GM18907 (cell line): ENCODE measurements at regions not wholly inside any gene's neighbourhood (a gene's known extent, or its start where the extent isn't known, plus 50 kb on each side); places are given as distances from the start of the nearest gene placed in this dataset.
A peak's percentile ranks its signal among the peaks of the same experiment; 100 is the strongest.
"Not testable (repeated sequence)": the region's sequence is repeated elsewhere in the genome, so short reads cannot be mapped to it uniquely, and the experiment has no call there.

Experiments used
- ATAC-seq: cut with Tn5 transposase; IDR thresholded peaks from one replicate; pipeline ENCODE4 v1.9.1; 2021; ENCODE audit warnings: mild to moderate bottlenecking, moderate library complexity; ENCODE audit not compliant: unreplicated experiment

DNA sequence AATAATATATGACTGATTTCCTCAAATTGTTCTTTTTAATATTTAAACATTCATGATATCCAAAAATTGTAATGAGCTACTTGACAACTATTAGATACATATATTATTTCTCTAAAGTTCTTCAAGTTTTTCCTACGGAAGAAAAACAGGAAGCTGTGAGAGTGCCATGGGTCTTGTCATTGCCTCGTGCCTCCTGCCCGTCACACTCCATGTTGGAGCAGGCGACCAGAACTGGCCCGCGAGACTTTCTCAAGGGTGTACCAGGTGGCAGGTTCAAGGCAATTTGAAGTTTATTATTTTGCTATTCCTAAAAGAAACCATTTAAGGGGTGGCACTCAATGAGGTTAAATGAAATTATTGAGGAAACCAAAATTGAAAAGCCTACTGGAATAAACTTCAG, 337.2 kb downstream of the HACE1 start:
- ATAC-seq: no peak

DNA sequence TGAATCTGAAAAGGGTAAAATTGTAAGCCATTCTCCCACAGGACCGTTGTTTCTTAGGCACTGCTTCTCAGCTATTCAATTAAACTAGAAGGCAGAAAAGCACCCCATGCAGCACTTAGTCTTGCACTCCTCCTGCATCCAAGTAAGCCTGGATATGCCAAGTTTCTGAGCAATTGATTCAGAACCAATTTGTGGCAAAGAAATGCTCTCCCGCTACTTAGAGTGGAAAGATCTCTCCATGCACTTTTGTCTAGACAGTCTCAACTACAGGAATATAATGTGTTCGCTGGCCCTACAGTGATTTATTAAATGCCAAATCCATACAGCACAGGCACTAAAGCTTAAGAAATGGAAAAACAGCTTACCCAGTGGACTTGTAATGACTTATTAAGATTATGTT, 338.5 kb downstream of the HACE1 start:
- ATAC-seq: no peak

DNA sequence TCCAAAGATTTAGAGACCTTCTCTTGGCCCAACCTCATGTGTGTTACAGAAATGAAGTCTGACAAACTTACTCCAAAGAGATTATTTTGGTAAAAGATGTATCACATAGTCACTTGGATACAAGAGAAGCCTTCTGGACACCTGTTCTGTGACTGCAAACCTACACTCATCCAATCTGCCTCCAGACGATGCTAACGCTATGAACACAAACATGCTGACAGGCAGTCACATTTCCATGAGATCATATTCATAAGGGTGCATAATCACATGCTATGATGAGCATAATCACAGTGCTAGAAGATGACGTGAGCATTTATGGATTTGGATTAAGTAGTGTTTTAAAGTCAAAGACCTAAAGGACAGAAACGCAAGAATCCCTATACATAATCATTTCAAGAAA, 340.2 kb downstream of the HACE1 start:
- no peak for ATAC-seq

DNA sequence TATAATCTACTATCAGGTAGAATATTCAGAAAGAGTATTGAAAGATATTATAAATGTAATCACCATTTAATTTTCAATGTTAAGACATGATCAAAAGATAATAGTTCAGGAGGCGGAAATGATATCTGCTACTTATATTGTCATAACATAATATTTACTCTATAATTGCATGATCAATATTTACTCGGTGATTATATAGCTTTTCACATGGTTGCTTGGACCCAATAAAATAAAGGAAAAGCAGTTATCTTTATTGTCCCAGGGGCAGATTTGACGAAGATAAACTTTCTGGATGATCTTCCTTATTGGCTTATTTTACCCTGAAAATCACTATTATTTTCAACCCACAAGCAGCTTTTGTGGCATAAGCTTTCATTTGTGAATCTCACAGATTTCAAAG, 350.4 kb downstream of the HACE1 start:
- no peak for ATAC-seq

DNA sequence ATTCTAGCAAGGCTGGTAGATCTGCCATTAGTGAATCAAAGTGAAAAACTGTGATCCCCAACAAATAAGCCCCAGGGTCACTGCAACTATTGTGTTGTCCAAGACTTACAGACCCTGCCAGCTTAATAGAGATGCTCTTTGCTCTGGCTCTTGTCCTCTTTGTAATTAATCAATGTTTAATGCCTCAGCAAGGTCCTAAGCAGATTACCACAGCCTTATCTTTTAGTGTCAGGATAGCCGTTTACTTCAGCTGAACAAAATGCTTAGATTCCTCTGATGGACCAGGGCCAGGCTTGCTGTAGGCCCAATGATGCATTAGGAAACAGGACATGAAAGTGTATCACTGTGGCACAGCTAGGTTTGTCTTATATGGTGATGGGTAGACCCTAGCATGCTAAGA, 353.3 kb downstream of the HACE1 start:
- ATAC-seq: no peak

DNA sequence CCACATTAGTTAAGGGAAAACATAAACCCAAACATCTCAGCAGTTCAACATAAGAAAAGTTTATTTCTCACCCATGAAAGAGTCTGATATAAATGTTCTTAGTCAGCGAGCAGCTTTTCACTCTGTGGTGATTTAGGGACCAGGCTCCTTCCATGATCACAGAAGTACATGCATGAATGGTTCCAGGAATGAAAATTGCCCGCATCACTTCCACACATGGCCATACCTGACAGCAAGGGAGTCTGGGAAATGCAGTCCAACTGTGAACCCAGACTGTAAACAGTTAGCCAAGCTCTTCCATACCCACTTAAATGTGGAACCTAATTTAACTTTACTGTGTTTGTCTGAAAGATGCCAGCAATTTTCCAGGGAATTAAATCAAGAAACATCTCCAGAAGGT, 353.9 kb downstream of the HACE1 start:
- ATAC-seq: no peak

DNA sequence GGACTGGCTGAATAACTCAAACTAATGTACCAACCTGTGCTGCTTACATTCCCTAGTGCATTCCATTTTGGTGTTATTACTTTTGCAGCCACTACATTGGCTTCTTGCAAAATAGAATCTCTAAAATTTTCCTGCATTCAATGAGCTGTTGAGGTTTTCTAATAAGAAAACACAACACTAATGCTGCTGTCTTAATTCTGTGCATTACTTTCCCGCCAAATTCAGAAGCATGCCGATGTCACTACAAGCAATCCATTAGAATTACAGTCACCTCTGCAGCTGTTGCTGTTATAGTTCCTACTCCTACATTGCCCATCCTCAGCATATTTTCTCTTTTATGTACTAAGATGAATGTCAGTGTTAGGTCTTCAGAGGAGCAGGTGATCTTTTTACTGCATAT, 359.5 kb downstream of the HACE1 start:
- no peak for ATAC-seq

DNA sequence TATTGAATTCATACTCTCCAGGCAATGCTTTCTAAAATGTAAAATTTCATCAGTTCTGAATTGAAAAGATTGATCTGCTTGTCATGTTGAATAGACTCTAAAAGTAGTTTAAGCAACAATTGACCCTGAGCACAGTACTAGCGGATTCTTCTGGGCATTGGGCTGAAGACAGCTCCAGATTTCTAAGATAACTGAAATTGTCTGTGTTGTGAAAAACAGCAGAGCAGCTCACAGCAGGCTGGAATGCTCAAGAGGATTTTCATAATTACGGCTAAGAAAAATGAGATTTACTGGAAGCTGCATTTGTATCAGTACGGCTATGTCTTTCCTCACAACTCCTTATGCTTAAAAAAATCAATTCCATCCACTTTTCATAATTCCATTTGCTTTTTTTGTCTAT, 373.7 kb downstream of the HACE1 start:
- no peak for ATAC-seq

DNA sequence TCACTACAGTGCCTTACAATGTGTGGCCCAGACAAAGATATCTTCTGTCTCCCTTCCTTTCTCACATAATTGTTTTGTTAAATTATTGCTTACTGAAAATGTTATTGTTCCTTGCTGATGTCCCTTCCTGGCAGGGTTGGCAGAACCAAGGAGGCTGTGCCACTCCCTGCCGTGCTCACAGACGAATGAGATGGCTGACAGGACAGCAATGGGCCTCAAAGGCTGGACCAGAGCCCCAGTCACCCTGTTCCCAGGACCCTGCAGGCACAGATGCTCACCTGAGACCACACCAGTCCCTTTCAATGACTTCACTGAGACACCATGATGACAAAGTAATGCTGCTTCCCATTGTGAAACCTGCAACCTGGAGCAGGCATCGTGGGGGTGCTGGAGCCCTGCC, 375.1 kb downstream of the HACE1 start:
- ATAC-seq: no peak

DNA sequence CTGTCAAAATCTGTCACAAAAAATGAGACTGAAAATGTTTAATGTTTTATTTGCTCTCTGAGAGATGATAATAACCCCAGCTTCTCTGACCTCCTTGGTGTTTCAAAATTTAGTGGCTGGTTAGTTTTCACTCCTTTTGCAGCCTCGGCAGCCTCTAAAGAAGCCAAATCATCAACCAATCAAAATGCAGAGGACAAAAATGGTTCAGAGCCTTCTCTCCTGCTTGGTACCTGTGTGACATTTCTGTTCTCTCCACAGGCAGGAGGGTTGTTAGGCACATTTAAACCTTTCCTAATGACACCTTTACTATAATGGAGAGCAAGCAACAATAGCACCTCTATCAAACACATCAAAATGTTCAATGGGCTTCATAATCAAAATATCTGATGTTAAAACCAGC, 375.5 kb downstream of the HACE1 start:
- no peak for ATAC-seq

DNA sequence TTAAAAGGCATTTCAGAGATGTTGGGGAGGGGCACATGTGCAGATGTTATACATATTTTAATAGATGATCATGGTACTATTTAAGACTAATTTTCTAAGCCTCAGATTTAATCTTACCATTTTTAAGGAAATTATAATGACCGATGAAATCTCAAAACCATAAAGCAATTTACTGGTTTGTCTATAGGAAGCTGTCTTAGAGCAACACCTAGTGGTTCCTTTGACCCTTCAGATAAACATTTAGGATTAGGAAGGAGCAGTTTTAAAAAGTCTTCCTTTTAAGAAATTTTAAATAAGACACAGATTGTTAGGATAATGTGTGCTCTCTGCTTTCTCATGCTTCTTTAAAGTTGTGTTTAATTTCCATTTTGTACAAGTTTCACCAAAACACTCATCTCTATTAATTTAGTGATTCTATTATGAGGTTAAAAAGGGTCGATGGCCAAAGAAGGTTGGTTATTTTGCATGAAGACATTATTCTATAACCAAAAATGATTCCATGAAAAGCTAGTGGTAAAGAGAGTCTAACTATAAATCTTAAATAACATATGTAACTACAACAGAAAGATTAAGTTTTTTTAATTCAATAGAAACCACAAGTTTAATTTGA, 376.4 kb downstream of the HACE1 start:
- no peak for ATAC-seq

DNA sequence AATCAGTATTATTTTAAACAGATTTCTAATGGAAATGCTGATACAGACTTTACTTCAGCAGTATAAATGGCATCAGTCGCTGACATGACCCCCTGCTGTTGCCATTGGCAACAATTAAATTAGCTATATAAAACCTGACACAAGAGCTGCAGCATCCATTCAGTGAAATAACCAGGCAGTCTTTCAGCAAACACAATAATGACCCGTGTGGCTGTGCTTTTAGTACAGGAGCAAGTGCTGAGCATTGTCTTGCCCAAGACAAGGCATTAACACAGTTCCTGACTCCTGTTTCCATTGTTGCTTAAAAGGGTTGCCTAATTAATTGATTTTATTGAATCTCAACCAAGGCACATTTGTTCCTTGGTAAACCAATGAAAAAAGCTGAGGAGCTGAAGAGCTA, 382.1 kb downstream of the HACE1 start:
- no peak for ATAC-seq

DNA sequence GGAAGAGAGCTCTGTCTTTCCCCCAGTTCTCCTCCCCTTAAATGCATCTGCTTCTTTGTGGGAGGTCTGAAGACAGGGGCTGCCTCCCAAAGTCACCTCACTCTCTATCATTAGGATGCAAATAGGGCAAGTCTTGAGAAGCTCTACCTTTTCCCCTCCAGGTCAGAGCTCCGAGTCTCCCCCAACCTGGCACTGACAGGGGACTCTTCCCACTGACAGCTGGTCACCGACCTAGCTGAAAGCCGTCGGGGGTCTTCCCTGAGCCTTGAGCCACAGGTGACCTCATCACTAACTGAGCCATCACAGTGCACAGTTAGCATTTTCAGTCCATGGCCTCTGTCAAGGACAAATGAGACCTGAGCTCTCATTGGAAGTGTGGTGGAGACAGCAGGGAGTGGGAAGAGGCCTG, 386.7 kb downstream of the HACE1 start:
- ATAC-seq: no peak

DNA sequence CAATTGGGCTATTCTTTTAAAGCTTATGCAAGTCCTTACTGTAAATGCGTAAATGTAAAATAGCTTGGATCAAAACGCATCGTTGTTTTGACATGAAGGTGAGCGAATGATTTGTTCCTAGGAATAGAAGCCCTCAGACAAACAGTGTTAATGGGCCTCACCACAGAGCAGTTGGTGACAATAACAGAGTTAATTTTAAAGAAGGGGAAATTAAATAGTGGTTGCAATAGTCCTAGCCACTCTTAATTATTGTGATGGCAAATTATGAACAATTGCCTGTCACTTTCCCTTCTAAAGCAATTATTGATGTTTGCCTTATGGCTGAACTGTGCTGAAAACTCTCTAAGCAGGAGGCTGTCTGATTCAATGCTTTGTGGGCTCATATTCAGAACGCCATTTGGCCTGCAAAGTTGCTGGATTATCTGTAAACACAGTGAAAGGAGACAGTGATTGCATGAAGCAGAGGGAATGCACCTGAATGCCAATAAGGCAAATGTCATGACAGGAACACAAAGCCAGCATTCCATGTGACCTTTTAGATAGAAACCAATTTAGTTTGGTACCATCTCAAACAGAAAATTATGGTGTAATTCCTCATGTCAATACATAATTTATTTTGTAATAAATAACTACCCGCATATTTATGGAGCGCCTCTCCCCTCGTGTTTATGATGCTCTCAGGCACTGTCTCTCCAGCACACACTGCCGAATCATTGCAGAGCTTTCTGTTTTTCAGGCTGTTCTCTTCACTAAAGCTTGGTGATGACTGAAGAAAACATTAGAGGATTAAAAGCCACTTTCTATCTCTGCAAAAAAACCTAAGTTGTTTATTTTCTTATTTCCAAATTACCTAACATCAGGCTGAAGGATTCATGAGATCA, 387.5 kb downstream of the HACE1 start:
- no peak for ATAC-seq

DNA sequence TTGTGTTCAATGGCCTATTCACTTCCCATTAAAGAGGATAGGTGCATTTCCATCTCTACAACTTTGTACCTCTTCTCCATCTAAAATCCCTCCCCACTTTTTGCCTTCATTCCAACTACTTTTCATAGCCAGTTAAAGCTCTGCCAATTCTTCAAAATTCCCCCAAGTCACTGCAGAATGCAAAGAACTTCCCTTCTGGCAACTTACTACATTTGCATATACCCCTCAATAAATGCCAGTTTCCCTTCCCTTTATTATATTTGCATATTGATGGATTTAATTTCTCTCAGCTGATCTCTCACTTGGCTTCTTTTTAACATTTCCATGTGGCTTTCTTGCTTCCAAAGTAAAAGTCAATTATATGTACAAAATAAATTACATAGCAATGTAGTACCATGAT, 393.4 kb downstream of the HACE1 start:
- no peak for ATAC-seq

DNA sequence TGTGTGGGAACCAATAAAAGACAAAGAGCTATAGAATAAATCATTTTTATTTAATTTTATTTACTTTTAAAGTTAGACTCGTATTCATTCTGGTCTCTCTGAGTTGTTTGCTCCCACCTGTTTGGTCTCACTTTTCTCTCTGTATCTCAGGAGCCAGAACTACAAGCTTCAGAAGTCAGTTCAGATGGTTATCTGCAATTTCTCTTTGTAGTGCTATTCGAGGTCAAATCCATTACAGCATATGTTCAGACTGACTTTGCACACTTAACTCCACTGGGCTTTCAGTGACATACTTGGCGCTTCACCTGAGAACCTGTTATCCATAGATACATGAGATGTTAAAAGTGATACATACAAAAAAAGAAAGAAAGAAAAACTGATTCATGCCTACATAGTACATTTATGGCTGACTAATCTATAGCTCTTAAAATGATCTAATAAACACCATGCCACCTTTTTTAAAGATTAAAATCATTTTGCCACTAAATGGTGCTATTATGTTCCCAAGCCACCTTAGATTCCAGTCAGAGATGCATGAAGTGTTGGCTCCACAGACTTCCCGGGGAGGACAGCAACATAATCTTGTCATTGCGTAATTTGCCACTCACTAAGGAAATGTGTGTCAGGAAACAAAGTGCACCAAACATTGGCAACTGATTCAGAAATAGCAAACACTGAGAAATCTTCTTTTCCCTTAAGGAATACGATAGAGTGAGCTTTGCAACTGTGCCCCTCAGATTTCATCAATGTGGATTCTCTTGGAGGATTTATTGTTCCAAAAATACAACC, 396.7 kb downstream of the HACE1 start:
- no peak for ATAC-seq

DNA sequence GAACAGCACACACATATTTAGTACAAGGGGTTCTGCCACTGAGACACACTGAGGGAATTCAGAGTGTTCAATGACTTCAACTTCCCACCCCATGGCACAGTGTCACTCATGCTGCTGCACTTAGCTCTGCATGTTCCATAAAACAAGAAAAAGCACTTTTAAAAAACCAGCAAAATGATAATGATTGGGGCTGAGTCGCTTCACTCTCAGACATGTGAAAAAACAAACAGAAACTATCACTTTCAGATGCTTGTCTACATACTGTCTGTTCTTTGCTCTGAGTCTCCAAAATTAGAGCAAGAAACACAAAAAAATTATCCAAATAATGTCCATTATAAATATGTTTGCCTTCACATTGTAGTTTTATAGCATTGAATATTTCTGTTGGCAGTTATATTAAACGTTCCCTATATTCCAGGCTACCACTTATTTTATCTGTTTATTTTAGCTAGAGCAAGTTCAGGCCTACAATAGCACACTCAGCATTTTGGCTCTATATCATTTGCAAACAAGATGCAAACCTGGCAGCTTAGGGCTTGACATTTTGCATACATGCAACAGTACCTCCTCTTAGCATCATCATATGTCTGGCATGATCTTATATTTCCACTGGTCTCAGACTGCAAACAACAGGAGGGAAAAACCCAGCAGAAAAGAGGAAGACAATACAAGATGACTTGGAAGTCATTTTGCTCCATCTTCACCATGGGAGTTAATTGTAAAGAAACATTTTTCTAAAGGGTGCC, 398.8 kb downstream of the HACE1 start:
- no peak for ATAC-seq

DNA sequence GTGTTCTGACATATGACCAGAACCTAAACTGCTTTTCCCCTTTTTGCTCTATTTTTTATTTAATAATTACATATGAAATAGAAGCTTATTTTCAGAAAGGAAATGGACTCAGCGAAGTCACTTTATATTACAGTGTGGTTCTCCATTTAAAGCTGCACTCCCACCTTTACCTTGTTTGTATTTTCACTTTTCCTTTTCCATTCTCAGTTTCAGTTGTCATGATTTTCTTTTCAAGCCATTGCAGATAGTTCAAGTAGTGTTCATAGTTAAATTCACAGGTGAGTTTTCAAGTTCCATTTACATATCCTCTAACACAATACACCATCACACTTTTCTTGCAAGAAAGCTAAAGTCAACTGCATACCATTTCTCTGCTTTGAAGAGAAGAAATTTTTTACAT, 400.2 kb downstream of the HACE1 start:
- ATAC-seq: peak; percentile 87

DNA sequence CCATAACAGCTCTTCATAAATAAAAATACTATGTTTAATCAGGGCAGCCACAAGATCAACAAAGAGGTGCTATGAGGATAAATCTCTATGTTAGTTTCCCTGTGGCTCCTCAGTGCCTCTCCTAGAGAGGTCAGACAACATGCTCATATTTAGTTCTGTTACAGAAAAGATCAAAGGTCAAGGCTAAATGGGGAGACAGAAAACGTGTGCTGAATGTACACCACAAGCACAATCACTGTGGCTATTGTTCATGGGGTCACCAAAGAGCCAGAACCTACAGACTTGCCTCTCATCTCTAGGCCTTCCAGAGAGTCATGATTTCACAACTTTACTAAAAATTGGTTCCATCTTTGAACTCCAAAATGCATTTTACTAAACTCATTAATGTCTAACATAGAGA, 409.8 kb downstream of the HACE1 start:
- ATAC-seq: no peak

DNA sequence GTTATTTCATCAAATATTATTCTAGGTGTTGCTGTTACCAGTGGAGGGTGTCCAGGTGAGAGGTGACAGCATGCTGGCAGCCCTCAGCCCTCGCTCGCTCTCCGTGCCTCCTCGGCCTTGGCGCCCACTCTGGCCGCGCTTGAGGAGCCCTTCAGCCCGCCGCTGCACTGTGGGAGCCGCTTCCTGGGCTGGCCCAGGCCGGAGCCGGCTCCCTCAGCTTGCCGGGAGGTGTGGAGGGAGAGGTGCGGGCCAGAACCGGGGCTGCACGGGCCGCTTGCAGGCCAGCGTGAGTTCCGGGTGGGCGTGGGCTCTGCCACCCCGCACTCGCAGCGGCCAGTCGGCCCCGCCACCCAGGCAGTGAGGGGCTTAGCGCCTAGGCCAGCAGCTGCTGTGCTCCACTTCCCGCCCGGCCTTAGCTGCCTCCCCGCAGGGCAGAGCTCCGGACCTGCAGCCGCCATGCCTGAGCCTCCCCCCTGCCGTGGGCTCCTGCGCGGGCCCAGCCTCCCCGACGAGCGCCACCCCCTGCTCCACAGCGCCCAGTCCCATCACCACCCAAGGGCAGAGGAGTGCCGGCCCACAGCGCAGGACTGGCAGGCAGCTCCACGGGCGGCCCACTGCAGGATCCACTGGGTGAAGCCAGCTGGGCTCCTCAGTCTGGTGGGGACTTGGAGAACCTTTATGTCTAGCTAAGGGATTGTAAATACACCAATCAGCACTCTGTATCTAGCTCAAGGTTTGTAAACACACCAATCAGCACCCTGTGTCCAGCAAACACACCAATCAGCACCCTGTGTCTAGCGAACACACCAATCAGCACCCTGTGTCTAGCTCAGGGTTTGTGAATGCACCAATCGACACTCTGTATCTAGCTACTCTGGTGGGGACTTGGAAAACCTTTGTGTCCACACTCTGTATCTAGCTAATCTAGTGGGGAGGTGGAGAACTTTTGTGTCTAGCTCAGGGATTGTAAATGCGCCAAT, 413.3 kb downstream of the HACE1 start:
- not testable (repeated sequence) for ATAC-seq
